HL-60 (cell line): ENCODE measurements at regions not wholly inside any gene's neighbourhood (a gene's known extent, or its start where the extent isn't known, plus 50 kb on each side); places are given as distances from the start of the nearest gene placed in this dataset.
"Not testable (repeated sequence)": the region's sequence is repeated elsewhere in the genome, so short reads cannot be mapped to it uniquely, and the experiment has no call there.

Experiments used
- DNase-seq, 2 experiments: peaks; one replicate each; pipeline ENCODE4 v3.0.0-alpha.2; 2010 to 2020; ENCODE audit warnings: low read depth in 1 of 2, low spot score in 1 of 2
- H3K27ac ChIP-seq: fragments of 250-450 bp; sonication (Bioruptor Pico); replicated peaks from 2 replicates; pipeline ENCODE4 v1.5.1; 2020; ENCODE audit warnings: mild to moderate bottlenecking, moderate library complexity
- H3K27me3 ChIP-seq: fragments of 250-450 bp; sonication (Bioruptor Pico); 2 replicates; pipeline ENCODE4 v1.5.1; 2021; ENCODE audit warnings: mild to moderate bottlenecking, moderate library complexity; ENCODE audit not compliant: insufficient read depth, poor library complexity, severe bottlenecking
- H3K4me3 ChIP-seq: replicated peaks from 2 replicates; pipeline ENCODE4 v1.5.1; 2011; ENCODE audit warnings: mild to moderate bottlenecking, control low read depth, low read length; ENCODE audit not compliant: insufficient read depth
- CTCF ChIP-seq: IDR thresholded peaks from one replicate; pipeline ENCODE4 v1.5.1; 2011; ENCODE audit warnings: low read length, control low read depth, inconsistent platforms; ENCODE audit not compliant: insufficient read depth
- GABPA ChIP-seq: IDR thresholded peaks from 2 replicates; pipeline ENCODE4 v1.6.1; 2012; ENCODE audit warnings: low read depth
- POLR2AphosphoS5 ChIP-seq: IDR thresholded peaks from 2 replicates; pipeline ENCODE4 v1.6.1; 2012; ENCODE audit warnings: low read depth
- REST ChIP-seq: IDR thresholded peaks from 2 replicates; pipeline ENCODE4 v1.6.1; 2012; ENCODE audit warnings: low read depth; ENCODE audit not compliant: insufficient replicate concordance
- SPI1 ChIP-seq: IDR thresholded peaks from 2 replicates; pipeline ENCODE4 v1.6.1; 2012; ENCODE audit warnings: low read depth, mild to moderate bottlenecking, borderline replicate concordance

GRCh38 chr6:163696311-163696710 is 281.8 kb downstream of the QKI start:
- not testable (repeated sequence) for H3K27ac ChIP-seq, H3K4me3 ChIP-seq, H3K27me3 ChIP-seq
- peak in 1 of 2 experiments; percentile 76 for DNase-seq
- peak; percentile 45; the same call in 1 of the 2 replicates for TF ChIP-seq SPI1

GRCh38 chr6:163695414-163695864 is 280.9 kb downstream of the QKI start:
- Histone ChIP-seq H3K27ac (no peak overlapping the region), H3K4me3 (no peak overlapping the region), H3K27me3 (no peaks in the 10 kb centered on the region)
- no peak for TF ChIP-seq REST
- no peak for TF ChIP-seq CTCF
- no peak for TF ChIP-seq POLR2AphosphoS5
- no peak for TF ChIP-seq GABPA
- no peak for TF ChIP-seq SPI1
- no peak for DNase-seq

- no peak for DNase-seq
- Histone ChIP-seq H3K27ac (no peak overlapping the region), H3K4me3 (no peak overlapping the region), H3K27me3 (no peaks in the 10 kb centered on the region)
- no peak for TF ChIP-seq CTCF
- no peak for TF ChIP-seq POLR2AphosphoS5
- TF ChIP-seq REST: no peak
- no peak for TF ChIP-seq SPI1
- TF ChIP-seq GABPA: no peak
Observed at GRCh38 chr6:163694988-163695398, 280.5 kb downstream of the QKI start.

GRCh38 chr6:163694072-163694471 is 279.6 kb downstream of the QKI start:
- Histone ChIP-seq H3K4me3 (no peak overlapping the region), H3K27ac (no peak overlapping the region), H3K27me3 (no peaks in the 10 kb centered on the region)
- TF ChIP-seq CTCF: no peak
- no peak for TF ChIP-seq SPI1
- TF ChIP-seq REST: no peak
- no peak for TF ChIP-seq GABPA
- TF ChIP-seq POLR2AphosphoS5: no peak
- no peak for DNase-seq
